ENCODE measurements at regions not wholly inside any gene's neighbourhood (a gene's known extent, or its start where the extent isn't known, plus 50 kb on each side); places are given as distances from the start of the nearest gene placed in this dataset.
A peak's percentile ranks its signal among the peaks of the same experiment; 100 is the strongest.

GRCh38 chr22:26746311-26746710, 88.9 kb downstream of the MIAT start:
- no peak for FAIRE-seq
- TF ChIP-seq, protein P1, sequence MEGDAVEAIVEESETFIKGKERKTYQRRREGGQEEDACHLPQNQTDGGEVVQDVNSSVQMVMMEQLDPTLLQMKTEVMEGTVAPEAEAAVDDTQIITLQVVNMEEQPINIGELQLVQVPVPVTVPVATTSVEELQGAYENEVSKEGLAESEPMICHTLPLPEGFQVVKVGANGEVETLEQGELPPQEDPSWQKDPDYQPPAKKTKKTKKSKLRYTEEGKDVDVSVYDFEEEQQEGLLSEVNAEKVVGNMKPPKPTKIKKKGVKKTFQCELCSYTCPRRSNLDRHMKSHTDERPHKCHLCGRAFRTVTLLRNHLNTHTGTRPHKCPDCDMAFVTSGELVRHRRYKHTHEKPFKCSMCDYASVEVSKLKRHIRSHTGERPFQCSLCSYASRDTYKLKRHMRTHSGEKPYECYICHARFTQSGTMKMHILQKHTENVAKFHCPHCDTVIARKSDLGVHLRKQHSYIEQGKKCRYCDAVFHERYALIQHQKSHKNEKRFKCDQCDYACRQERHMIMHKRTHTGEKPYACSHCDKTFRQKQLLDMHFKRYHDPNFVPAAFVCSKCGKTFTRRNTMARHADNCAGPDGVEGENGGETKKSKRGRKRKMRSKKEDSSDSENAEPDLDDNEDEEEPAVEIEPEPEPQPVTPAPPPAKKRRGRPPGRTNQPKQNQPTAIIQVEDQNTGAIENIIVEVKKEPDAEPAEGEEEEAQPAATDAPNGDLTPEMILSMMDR (IDR thresholded peaks at IDR 0.05; ENCODE audit: insufficient read depth, missing control alignments): no peak

DNA sequence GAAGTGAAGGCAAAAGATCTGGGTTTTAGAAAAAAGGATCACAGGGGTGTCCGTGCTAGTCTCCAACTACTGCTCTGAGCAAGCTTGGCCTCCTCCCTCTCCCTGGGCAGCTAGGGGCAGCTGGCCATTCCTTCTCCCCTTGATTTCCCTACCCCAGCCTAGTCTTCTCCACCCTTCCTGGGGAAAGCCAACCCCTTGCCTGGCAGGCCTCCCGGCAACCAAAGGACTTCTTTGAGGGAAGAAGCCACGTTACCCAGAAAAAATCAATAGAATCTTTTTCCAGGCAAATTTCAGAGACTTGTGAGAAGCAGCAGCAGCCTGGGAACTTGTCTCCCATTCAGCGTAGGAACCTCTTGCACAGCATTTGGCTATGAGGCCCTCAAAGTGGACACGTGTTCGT, 91.5 kb downstream of the MIAT start:
- FAIRE-seq (no peak), DNase-seq (ENCODE audit: insufficient read length, low spot score) (no peak)
- TF ChIP-seq, protein P1 (IDR thresholded peaks at IDR 0.05; ENCODE audit: insufficient read depth, missing control alignments): no peak

More at GRCh38 chr22:26746311-26746710, 88.9 kb downstream of the MIAT start:
- no peak for DNase-seq (ENCODE audit: insufficient read length, low spot score)

- FAIRE-seq (no peak), DNase-seq (ENCODE audit: insufficient read length, low spot score) (no peak)
- TF ChIP-seq, protein P1 (IDR thresholded peaks at IDR 0.05; ENCODE audit: insufficient read depth, missing control alignments): no peak
Observed at GRCh38 chr22:26751217-26751616, 93.8 kb downstream of the MIAT start.

- FAIRE-seq (no peak), DNase-seq (ENCODE audit: insufficient read length, low spot score) (no peak)
- TF ChIP-seq, protein P1 (IDR thresholded peaks at IDR 0.05; ENCODE audit: insufficient read depth, missing control alignments): no peak
Observed at GRCh38 chr22:26753125-26753862, 95.9 kb downstream of the MIAT start.

GRCh38 chr22:26756675-26757293, 99.4 kb downstream of the MIAT start:
- TF ChIP-seq, protein P1 (IDR thresholded peaks at IDR 0.05; ENCODE audit: insufficient read depth, missing control alignments): peak; percentile 60
- DNase-seq (ENCODE audit: insufficient read length, low spot score): peak; percentile 33
- no peak for FAIRE-seq

DNA sequence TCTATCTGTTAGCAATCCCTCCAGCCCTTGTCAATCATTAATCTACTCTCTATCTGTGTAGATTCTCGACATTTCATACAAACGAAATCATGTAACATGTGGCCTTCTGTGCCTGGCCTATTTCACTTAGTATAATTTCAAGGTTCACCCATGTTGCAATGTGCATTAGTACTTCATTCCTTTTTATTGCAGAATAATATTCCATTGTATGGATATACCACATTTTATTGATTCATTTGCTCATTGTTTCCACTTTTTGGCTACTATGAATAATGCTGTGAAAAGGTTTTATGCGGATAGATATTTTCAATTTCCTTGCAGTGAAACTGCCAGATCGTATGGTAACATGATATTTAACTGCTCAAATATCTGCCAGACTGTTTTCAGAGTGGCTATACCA, 100.1 kb downstream of the MIAT start:
- DNase-seq (ENCODE audit: insufficient read length, low spot score) (no peak), FAIRE-seq (no peak)
- TF ChIP-seq, protein P1 (IDR thresholded peaks at IDR 0.05; ENCODE audit: insufficient read depth, missing control alignments): no peak

Measured in D721Med (cell line).